HG02642 (cell line): ENCODE measurements at regions not wholly inside any gene's neighbourhood (a gene's known extent, or its start where the extent isn't known, plus 50 kb on each side); places are given as distances from the start of the nearest gene placed in this dataset.

ENCODE experiments used
- ATAC-seq: cut with Tn5 transposase; IDR thresholded peaks from one replicate; pipeline ENCODE4 v1.9.1; 2021; ENCODE audit warnings: mild to moderate bottlenecking; ENCODE audit not compliant: unreplicated experiment, poor library complexity

- ATAC-seq = no peak
Observed at GRCh38 chr1:116819081-116819480, 64.9 kb downstream of the CD2 start.

- ATAC-seq = no peak
Observed at GRCh38 chr1:116820369-116820768, 66.1 kb downstream of the CD2 start.

GRCh38 chr1:116821763-116822162 lies 67.5 kb downstream of the CD2 start:
- no peak for ATAC-seq

- ATAC-seq = no peak
Observed at GRCh38 chr1:116824631-116825206, 70.5 kb downstream of the CD2 start.

GRCh38 chr1:116825207-116825719 lies 71.0 kb downstream of the CD2 start:
- ATAC-seq = no peak

GRCh38 chr1:116825720-116826438 lies 71.6 kb downstream of the CD2 start:
- no peak for ATAC-seq

- peak; percentile 86 for ATAC-seq
Observed at GRCh38 chr1:116826818-116827606, 72.8 kb downstream of the CD2 start.

- no peak for ATAC-seq
Observed at GRCh38 chr1:116827607-116828105, 73.4 kb downstream of the CD2 start.

GRCh38 chr1:116832308-116832931 lies 77.3 kb upstream of the PTGFRN start:
- ATAC-seq = no peak

- no peak for ATAC-seq
Observed at GRCh38 chr1:116832932-116833578, 76.7 kb upstream of the PTGFRN start.

- no peak for ATAC-seq
Observed at GRCh38 chr1:116833718-116834117, 76.0 kb upstream of the PTGFRN start.

- ATAC-seq = no peak
Observed at GRCh38 chr1:116834595-116834994, 75.1 kb upstream of the PTGFRN start.

- ATAC-seq = no peak
Observed at GRCh38 chr1:116835161-116835560, 74.6 kb upstream of the PTGFRN start.

GRCh38 chr1:116836099-116836498 lies 73.6 kb upstream of the PTGFRN start:
- no peak for ATAC-seq

GRCh38 chr1:116841569-116842344 lies 68.0 kb upstream of the PTGFRN start:
- ATAC-seq = no peak

GRCh38 chr1:116842654-116843053 lies 67.1 kb upstream of the PTGFRN start:
- ATAC-seq = no peak

- no peak for ATAC-seq
Observed at GRCh38 chr1:116844775-116845174, 64.9 kb upstream of the PTGFRN start.

GRCh38 chr1:116847190-116847589 lies 62.5 kb upstream of the PTGFRN start:
- no peak for ATAC-seq
